Loucy (cell line): ENCODE measurements at regions not wholly inside any gene's neighbourhood (a gene's known extent, or its start where the extent isn't known, plus 50 kb on each side); places are given as distances from the start of the nearest gene placed in this dataset.

ENCODE experiments used
- H2AFZ ChIP-seq: fragments of 200-600 bp; sonication (generic); 2 replicates; pipeline ENCODE4 v1.6.0; 2016; ENCODE audit warnings: antibody characterized with exemption, mild to moderate bottlenecking, low read length, moderate library complexity
- H3F3A ChIP-seq: fragments of 200-600 bp; 2 replicates; pipeline ENCODE4 v1.6.0; 2016; ENCODE audit warnings: antibody characterized with exemption, low read depth, mild to moderate bottlenecking
- H3K27me3 ChIP-seq: fragments of 200-600 bp; sonication (generic); 2 replicates; pipeline ENCODE4 v1.6.1; 2014; ENCODE audit warnings: low read length, mild to moderate bottlenecking; ENCODE audit not compliant: insufficient read depth, poor library complexity, severe bottlenecking
- H3K36me3 ChIP-seq: fragments of 200-600 bp; sonication (generic); 2 replicates; pipeline ENCODE4 v1.6.1; 2016; ENCODE audit warnings: low read length; ENCODE audit not compliant: insufficient read depth
- H3K4me1 ChIP-seq: fragments of 200-600 bp; sonication (generic); 2 replicates; pipeline ENCODE4 v1.5.1; 2014; ENCODE audit warnings: low read length, mild to moderate bottlenecking; ENCODE audit not compliant: insufficient read depth, poor library complexity, severe bottlenecking
- H3K4me2 ChIP-seq: fragments of 200-600 bp; sonication (generic); 2 replicates; pipeline ENCODE4 v1.6.0; 2014; ENCODE audit warnings: antibody characterized with exemption, low read length, low read depth, mild to moderate bottlenecking; ENCODE audit not compliant: poor library complexity, severe bottlenecking
- H3K4me3 ChIP-seq: fragments of 200-600 bp; sonication (generic); 2 replicates; pipeline ENCODE4 v1.5.1; 2014; ENCODE audit warnings: low read length, mild to moderate bottlenecking, mixed read lengths; ENCODE audit not compliant: poor library complexity, severe bottlenecking
- H3K79me2 ChIP-seq: fragments of 200-600 bp; sonication (generic); 2 replicates; pipeline ENCODE4 v1.6.1; 2014; ENCODE audit warnings: low read length; ENCODE audit not compliant: insufficient read depth
- H3K9ac ChIP-seq: fragments of 200-600 bp; sonication (generic); 2 replicates; pipeline ENCODE4 v1.6.0; 2014; ENCODE audit warnings: mild to moderate bottlenecking, low read depth, low read length, moderate library complexity; ENCODE audit not compliant: poor library complexity, severe bottlenecking
- H3K9me2 ChIP-seq: fragments of 200-600 bp; sonication (generic); replicated peaks from 2 replicates; pipeline ENCODE4 v1.6.1; 2016; ENCODE audit warnings: low read depth, low read length, mixed read lengths
- H3K9me3 ChIP-seq: fragments of 200-600 bp; sonication (generic); 2 replicates; pipeline ENCODE4 v1.6.1; 2014; ENCODE audit warnings: mild to moderate bottlenecking, antibody characterized with exemption, low read length, low read depth; ENCODE audit not compliant: insufficient read depth
- H4K20me1 ChIP-seq: fragments of 200-600 bp; sonication (generic); 2 replicates; pipeline ENCODE4 v1.6.0; 2014; ENCODE audit warnings: antibody characterized with exemption, low read length, mild to moderate bottlenecking; ENCODE audit not compliant: insufficient read depth, poor library complexity, severe bottlenecking
- EZH2phosphoT487 ChIP-seq: fragments of 200-600 bp; IDR thresholded peaks from 2 replicates; pipeline ENCODE4 v1.6.1; 2018; ENCODE audit warnings: antibody characterized with exemption, mild to moderate bottlenecking, moderate library complexity, borderline replicate concordance
- TF ChIP-seq, protein P1 (sequence below): fragments of 200-600 bp; sonication (generic); conservative IDR thresholded peaks from 2 replicates; pipeline ENCODE4 v1.5.1; 2014; ENCODE audit warnings: mild to moderate bottlenecking, antibody characterized with exemption, low read length

DNA sequence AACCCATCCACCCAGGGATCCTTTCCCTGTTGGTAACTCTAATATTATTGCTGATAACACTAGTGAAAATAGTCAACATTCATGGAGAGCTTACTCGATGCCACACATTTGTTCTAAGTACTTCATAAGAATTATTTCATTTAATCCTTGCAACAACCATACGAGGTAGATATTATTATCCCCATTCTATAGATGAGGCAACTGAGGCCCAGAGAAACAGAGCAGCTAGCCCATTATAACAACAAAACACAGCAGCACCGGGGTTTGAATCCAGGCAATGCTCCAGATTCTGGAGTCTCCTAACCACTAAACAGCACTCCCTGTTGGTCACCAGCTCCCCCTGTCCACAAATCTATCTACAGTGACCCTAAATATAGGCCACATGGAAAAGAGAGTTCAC lies 90.4 kb upstream of the PKDCC start:
- no peaks in the 10 kb centered on the region for H3K9me3 ChIP-seq
- H4K20me1 ChIP-seq: no peaks in the 10 kb centered on the region
- no peaks in the 10 kb centered on the region for H3K27me3 ChIP-seq
- H3K9me2 ChIP-seq: no peaks in the 10 kb centered on the region
- H3K4me2 ChIP-seq: no peak overlapping the region
- no peaks in the 10 kb centered on the region for H3K79me2 ChIP-seq
- no peaks in the 10 kb centered on the region for H3K4me1 ChIP-seq
- TF ChIP-seq, protein P1, sequence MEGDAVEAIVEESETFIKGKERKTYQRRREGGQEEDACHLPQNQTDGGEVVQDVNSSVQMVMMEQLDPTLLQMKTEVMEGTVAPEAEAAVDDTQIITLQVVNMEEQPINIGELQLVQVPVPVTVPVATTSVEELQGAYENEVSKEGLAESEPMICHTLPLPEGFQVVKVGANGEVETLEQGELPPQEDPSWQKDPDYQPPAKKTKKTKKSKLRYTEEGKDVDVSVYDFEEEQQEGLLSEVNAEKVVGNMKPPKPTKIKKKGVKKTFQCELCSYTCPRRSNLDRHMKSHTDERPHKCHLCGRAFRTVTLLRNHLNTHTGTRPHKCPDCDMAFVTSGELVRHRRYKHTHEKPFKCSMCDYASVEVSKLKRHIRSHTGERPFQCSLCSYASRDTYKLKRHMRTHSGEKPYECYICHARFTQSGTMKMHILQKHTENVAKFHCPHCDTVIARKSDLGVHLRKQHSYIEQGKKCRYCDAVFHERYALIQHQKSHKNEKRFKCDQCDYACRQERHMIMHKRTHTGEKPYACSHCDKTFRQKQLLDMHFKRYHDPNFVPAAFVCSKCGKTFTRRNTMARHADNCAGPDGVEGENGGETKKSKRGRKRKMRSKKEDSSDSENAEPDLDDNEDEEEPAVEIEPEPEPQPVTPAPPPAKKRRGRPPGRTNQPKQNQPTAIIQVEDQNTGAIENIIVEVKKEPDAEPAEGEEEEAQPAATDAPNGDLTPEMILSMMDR: no peak
- TF ChIP-seq EZH2phosphoT487: no peak
- H3K9ac ChIP-seq: no peak overlapping the region
- H3K36me3 ChIP-seq: no peaks in the 10 kb centered on the region
- no peak overlapping the region for H2AFZ ChIP-seq
- H3F3A ChIP-seq: no peaks in the 10 kb centered on the region
- no peak overlapping the region for H3K4me3 ChIP-seq

DNA sequence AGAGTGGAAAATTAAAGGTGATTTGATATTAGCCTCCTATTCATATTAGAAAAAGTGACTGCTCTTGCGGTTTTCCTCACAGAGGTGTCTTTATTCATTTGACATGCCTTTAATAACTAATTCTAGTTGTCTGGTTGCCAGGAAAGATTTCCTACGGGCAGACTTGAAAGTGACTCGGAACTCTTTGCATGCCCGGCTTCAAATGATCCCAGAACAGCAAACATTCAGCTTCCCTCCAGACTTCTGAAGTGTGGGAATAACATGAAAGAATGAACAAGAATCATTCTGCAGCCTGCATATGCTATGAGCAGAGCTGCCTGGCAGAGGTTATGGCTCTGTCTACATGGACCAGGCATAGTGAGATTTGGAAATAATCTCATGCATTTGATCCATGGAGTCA lies 89.6 kb upstream of the PKDCC start:
- Histone ChIP-seq H3K4me1 (no peaks in the 10 kb centered on the region), H3K79me2 (no peaks in the 10 kb centered on the region), H3F3A (no peaks in the 10 kb centered on the region), H3K27me3 (no peaks in the 10 kb centered on the region), H3K9me3 (no peaks in the 10 kb centered on the region), H3K4me2 (no peak overlapping the region), H3K36me3 (no peaks in the 10 kb centered on the region), H3K9me2 (no peaks in the 10 kb centered on the region), H3K9ac (no peak overlapping the region), H3K4me3 (no peak overlapping the region), H4K20me1 (no peaks in the 10 kb centered on the region), H2AFZ (no peak overlapping the region)
- TF ChIP-seq, protein P1: no peak
- TF ChIP-seq EZH2phosphoT487: no peak

DNA sequence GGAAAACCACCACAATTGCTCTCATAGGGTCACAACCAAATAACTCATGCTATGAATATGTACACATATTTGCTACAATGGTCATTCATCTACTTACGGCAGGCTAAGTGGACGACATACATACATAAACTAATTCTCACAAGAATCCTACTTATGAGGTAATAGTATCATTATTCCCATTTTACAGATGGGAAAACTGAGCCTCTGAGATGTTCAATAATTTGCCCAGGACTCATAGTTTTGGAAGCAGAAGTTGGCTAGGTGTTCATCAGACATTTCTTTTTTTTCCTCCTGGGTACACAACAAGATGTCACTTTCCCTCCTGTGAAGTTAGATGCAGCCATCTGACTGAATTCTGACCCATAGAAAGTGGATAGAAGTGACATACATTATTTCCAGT lies 89.0 kb upstream of the PKDCC start:
- no peaks in the 10 kb centered on the region for H3K36me3 ChIP-seq
- no peak overlapping the region for H2AFZ ChIP-seq
- no peak overlapping the region for H3K9ac ChIP-seq
- H3K9me2 ChIP-seq: no peaks in the 10 kb centered on the region
- H3K4me2 ChIP-seq: no peak overlapping the region
- H3F3A ChIP-seq: no peaks in the 10 kb centered on the region
- no peaks in the 10 kb centered on the region for H3K4me1 ChIP-seq
- no peaks in the 10 kb centered on the region for H3K9me3 ChIP-seq
- no peak overlapping the region for H3K4me3 ChIP-seq
- TF ChIP-seq EZH2phosphoT487: no peak
- TF ChIP-seq, protein P1: no peak
- H4K20me1 ChIP-seq: no peaks in the 10 kb centered on the region
- H3K79me2 ChIP-seq: no peaks in the 10 kb centered on the region
- H3K27me3 ChIP-seq: no peaks in the 10 kb centered on the region
